Activated naive CD4-positive, alpha-beta T cell treated with Interleukin-2 at 50 U/mL for 16 hours (primary cell): ENCODE measurements at regions not wholly inside any gene's neighbourhood (a gene's known extent, or its start where the extent isn't known, plus 50 kb on each side); places are given as distances from the start of the nearest gene placed in this dataset.
A peak's percentile ranks its signal among the peaks of the same experiment; 100 is the strongest.
"Not testable (repeated sequence)": the region's sequence is repeated elsewhere in the genome, so short reads cannot be mapped to it uniquely, and the experiment has no call there.

Experiments
- DNase-seq: peaks from one replicate; pipeline ENCODE4 v3.0.0-alpha.2; 2020

DNA sequence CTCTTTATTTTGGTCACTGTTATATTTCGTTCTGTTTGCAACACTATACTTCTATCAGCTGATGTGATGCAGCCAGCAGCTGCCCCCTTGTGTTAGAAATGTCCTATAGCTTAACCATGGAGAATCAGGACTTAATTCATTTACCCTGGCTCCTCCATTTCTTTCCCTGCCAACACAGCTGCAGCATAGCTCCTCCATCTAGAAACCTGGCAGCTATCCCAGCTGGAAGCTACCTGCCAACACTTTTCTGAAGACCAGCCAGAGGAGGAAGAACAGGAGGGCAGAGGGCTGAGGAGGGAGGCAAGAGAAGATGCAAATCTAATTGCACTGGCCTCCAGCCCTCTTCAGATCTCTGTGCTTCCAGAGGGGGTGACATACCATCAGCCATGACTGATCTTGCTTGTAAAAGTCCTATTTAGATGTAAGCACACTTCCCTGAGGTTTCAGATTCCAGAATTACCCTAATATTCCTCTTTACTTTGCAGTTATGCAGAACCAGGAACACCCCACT lies 156.8 kb upstream of the TMEM260 start:
- DNase-seq = no peak

DNA sequence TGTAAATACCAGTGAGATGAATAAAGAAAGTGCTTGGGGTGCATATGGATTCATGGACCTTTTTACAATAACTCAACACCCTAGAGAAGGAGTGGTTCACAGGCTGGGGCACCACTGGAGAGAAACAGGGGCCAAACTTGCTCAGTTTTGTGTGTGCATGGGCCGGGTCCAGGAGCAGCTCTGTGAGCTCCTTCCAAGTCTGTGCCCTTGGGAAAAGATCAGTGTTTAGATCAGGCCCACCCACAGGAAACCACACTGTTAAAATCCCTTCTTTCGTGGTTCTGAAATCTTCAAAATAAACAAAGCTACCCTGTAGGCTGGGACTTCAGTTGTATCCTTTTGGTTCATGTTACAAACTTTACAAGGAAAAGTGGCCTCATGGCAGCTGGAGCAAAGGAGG lies 156.1 kb upstream of the TMEM260 start:
- no peak for DNase-seq

DNA sequence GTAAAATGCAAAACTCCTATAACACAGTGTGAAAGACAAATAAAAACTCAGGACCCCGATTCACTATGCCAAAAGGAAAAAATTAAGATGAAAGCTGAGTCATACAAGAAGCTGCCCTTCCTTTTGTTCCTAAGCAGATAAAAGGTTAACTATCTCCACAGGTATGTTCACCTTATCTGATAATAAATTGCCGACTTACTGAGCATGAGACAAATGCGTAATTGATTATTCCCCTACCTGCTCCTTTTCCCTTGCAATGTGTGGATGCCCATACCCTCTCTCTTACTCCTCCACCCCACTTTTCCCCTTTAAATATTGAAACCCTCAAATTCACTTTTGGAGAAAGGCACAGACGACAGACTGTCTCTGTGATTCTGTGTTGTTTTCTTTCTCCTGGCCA lies 148.6 kb upstream of the TMEM260 start:
- DNase-seq = no peak

DNA sequence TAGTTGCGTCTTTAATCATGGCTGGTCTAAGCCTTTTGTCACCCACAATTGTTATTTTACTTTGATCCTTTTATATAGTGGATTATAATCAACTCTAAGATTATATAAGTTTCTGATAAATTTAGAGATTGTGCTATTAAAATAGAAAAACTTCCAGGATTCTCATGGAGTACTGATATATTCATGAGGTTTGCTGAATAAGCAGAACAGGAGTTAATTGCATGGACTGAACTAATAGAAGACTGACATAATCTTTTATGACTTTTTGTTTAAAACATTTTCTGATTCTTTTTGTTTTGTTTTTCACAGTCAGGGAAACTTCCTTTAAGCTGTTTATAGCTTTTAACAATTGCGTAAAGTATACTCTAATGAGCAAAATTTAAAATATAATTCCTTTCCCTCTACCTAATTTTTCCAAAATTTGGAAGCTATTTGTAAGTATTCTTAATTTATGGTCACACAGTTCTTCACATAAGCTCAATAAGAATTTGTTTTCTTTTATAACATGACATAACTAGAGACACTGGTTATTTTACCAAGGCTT lies 129.9 kb upstream of the TMEM260 start:
- DNase-seq = no peak

DNA sequence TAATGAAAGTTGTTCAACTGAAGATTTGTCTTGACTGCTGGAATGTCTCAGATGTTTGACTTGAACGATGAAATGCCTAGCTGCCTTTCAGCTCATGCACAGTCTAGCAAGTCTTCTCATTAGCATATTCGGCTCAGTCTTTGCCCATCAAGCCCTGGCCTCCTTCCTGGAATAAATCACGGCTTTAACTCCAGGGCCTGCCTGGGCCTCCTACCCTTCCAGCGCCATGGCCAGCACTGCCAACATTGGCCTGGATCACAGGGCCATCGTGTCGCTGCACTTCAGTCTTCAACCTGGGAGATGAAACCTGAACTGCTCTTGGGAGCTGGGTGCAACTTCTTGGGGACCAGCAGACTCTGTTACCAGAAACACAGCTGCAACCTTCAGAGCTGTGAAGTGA lies 126.7 kb upstream of the TMEM260 start:
- DNase-seq = no peak

DNA sequence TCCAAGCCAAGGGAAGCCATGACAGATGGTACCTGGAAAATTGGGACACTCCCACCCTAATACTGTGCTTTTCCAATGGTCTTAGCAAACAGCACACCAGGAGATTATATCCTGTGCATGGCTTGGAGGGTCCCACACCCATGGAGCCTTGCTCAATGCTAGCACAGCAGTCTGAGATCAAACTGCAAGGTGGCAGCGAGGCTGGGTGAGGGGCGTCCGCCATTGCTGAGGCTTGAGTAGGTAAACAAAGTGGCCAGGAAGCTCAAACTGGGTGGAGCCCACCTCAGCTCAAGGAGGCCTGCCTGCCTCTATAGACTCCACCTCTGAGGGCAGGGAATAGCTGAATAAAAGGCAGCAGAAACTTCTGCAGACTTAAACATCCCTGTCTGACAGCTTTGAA lies 124.9 kb upstream of the TMEM260 start:
- DNase-seq = not testable (repeated sequence)

DNA sequence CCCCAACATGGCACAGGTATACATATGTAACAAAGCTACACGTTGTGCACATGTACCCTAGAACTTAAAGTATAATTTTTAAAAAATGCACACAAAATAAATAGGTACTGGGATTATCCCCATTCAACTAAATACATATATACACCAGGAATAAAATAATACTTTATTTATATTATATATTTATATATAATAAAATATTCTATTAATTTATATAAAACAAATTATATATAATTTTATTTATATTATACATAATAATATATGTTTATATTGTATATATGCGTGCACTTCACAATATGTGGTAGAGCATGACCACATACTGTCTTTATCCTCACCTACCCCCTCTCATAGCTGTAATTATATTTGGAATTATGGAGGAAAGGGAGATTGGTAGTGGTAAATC lies 119.1 kb upstream of the TMEM260 start:
- no peak for DNase-seq

DNA sequence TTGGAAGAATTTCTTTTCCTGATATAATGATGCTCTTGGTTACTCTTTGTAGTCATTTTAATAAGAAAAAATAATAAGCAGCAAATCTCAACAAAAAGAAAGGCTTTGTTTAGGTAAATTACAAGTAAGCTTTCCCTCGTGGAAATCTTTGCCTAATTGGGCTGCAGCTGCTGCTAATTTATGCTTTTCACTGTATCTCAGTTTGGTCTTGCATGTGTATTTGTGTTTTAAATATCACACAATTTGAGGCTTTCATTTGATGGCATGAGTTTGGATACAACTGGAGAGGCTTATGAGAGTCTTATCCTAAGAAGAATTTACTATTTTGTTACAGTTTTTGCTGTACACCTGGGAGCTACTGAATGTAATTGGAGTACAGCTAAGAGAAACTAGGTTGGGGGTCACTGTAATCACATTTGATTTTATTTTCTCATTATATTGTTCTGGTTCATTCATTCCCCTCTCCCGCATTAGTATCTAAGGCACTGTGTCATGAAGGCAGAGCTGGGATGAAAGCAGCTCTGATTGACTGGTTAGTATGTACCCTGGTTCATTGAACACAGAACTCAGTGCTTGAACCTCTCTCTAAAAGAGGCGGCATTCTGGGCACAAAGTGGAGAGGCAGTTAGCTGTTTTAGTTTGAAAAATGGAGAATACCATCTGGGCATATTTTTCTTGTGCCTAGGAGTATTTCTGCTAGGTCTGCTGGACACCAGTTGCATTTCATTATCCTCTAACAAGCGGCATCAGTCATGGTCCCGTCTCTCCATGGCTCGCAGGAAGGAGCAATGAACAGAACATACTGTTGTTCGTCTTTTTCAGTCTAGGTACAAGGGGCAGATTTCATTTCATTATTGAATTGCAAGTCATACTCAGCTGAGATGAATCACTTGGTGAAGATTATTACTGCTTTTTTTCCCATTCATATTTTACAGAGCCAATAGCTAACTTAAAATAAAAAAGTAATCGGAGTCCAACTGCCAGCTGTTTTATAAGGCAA lies 118.0 kb upstream of the TMEM260 start:
- DNase-seq = no peak

DNA sequence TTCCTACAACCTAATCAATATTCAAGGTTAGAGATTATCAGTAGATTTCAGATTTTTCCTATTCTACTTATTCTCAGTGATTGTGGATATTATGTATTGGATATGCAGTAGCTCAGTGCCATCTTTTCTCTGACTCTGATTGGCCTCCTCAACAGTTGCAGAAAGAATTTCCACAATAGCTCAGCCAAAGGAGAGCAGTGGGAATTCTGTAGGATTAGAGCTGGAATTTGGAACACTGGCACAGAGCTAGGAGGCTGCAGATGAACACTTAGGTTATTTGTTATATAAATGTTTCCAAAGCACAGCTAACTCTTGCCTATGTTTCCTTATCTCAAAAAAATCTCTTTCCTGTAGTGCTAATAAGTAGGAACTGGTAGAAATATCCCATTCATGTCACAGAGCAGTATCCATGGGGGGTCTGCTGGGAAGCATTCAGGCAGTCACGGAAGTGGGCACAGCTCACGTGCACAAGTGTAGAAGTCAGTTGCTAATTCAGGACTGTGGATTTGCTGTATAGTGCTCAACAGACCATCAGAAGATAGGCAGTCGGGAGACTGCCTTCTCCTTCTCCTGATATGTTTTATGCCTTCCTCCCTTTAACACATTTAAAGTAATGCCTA lies 116.2 kb upstream of the TMEM260 start:
- DNase-seq = no peak

DNA sequence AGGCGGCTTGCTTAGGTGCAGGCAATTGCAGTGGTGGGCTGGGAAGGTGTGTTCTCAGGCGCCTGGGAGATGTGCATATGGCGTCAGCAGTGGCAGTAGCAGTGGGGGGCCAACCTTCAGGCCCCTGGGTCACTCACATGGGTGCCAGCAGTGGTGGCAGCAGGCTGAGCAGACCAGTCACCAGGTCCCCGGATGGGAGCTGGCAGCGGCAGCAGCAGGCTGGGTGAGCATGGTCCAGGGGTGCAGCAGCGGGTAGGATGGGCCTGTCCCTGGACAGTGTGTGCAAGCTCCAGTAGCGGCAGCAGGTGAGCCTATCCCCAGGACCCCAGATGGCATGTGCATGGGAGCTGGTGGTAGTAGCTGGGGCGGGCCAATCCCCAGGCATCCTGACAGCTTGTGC lies 108.5 kb upstream of the TMEM260 start:
- DNase-seq = no peak

DNA sequence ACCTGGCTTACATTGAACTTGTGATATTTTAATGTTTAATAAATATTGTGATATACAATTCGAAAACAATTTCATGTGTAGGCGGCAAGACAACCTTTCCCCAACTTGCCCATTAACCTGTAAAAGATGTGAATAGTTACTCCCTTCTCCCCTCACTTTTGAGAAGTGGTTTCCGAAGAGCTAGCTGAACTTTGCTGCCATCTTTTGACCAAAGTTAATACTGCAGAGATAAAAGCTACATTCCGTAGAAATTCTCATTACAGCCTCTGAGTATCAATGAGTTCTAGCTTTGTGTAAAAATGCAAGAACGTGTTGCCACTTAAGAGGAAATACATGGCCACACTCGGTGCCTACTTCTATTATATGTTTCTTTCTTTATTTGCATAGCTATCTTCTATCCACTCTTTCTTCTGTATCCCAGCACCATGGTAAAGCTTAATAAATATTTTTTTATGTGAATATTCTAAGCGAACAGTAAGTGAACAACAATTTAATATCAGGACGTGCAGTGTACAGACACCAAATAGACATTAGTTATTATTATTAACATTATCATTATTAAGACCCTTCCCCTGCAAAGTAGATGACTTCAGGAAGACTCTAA lies 105.1 kb upstream of the TMEM260 start:
- no peak for DNase-seq

DNA sequence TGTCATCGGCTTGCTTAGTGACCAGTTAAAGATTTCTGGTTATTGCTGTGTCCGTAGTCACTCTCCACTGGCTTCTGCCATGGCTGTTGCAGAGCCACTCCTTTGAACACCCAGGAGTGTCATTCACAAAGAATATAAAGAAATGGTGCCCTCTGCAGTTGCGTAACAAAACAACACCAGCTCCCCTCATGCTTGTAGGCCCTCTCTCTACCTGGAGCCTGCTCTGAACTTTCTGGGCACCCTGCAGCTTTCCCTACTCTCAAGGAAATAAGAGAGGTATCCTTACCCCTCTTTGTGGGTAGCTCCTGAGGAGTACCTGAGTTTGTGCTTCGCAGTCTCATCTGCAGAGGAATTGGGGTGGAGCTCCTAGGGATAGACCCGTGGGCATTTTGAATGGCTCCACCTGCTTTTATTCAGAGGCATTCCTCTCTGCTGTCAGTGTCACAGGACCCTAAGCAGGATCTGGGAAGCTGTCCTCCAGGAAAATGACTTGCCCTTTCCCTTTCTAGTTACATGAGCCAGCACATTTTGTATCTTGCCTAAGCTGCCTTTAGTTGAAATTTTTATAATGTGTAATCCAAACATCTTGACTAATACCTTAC lies 97.2 kb upstream of the TMEM260 start:
- DNase-seq = no peak

DNA sequence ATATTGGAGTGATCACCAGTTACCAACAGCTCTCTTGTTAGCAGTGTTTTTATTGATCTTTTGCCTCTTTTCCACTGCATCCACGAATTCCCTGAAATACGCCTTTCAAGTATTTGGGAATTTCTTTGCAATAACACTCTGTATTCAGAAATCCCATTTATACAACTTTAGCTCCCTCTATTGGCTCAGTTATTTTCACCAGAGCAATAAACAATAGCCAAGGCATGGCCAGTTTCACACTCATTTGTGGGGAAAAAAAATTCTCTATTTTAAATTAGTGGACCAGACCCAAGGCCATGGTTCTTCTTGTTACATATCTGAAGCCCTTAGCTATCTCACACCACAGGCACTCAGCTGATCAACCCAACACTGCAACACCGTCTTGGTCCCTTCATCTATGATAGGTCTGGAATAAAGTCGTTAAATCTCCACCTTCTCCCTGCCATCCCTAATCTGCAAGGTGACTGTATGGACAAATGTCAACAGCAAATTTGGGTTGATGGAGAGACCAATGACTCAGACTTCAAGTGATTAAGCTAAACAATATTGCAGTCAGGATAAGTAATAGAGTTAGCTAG lies 92.4 kb upstream of the TMEM260 start:
- DNase-seq = no peak

DNA sequence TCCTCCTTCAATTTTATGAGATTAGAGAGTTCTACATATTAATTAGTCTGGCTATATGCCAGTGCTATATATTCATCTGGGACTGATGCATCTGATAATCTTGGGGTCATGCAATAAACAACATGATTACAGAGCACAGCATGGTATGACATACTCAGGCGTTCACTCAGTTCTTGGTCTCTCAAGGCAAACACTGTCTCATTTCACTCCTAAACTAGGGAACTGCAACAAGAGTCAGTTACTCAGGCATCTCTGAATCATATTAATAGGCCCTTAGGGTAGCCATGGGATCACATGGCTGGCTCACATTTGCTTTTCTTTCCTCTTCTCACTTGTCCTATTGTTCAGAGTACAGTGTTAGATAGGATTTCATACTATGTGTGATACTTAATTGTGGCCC lies 91.8 kb upstream of the TMEM260 start:
- no peak for DNase-seq

DNA sequence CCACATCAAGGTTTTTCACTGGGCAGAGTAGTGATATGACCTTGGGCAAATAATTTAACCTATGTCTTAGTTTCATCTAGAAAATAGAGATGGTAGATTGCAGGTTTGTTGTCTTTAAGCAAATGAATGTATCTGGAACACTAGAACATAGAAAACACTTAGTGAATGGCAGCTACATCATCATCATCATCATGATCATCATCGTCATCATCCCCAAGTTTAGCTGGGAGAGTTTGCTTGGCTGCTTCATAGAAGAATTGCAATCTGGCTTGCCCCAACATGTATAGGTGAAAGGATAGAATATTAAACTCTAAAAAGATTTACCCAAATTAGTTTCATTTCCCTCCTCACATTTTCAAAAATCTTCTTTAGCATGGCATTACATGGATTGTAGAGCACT lies 91.3 kb upstream of the TMEM260 start:
- no peak for DNase-seq

DNA sequence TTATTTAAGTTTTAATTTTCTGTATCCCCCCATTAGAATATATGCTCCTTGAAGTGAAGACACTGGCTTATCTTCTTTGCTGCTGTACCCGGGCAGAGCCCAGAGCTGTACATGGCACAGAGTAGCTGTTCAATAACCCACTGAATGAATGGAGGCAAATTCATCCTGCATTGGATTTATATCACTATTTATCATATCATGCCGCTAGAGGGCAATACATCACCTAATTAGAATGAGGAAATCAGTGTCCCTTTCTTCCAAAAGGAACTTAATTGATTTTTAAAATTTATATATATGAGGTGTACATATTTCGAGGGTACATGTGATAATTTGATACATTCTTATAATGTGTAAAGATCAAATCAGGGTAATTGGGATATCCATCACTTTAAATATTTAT lies 89.2 kb upstream of the TMEM260 start:
- no peak for DNase-seq

DNA sequence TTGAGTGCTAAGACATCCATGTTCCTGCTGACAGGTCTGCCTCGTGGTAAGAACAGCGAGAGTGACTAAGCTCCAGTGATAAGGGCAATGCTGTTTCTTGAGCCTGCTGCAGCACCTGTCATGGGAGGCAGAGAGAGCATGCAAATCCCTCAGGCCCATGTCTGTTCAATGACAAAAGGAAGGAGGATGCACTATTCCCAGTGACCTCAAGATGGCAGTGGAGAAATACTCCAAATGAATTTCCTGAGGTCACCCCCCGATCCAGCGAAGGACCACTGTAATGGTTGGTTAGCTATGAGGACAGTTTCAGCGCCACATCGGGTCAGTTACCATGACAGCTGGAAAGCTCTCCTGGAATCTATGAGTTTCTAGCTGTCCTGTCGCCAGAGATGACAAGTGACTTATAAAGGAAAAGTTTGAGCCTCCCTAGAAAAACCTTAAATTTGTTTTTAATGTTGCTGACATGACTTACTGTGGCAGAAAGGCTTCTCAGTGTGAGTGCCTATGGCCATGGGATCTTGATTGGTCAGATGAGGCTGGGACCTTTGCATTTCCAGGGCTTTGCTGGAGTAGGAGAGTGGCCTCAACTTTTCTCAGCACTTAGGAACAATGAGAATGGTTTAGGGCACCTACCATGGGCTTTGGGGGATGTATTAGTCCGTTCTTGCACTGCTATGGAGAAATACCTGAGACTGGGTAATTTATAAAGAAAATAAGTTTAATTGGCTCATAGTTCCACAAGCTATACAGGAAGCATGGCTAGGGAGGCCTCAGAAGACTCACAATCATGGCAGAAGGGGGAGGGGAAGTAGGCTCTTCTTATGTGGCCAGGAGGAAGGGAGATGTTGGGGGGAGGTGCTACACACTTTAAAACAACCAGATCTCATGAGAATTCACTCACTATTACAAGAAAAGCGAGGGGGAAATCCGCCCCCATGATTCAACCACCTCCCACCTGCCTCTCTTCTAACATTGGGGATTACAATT lies 88.0 kb upstream of the TMEM260 start:
- peak; percentile 5 for DNase-seq

DNA sequence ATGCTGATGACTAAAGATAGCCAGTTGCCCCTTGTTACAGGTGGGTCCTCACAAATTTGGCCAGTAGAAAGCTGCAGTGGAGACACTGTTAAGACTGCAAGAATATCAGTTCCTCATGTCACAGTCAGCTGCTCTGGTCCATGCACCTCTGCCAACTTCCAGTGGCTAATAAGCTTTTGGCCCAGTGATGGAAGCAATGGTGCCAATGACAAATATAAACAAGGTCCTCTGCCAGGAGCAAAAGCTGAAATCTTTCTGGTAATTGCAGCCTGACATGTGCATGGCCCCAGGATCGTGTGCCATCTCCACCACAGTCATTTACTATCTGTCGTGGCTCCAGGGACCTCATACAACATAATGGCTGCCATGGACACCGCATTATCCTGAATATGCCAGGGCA lies 85.4 kb upstream of the TMEM260 start:
- no peak for DNase-seq

DNA sequence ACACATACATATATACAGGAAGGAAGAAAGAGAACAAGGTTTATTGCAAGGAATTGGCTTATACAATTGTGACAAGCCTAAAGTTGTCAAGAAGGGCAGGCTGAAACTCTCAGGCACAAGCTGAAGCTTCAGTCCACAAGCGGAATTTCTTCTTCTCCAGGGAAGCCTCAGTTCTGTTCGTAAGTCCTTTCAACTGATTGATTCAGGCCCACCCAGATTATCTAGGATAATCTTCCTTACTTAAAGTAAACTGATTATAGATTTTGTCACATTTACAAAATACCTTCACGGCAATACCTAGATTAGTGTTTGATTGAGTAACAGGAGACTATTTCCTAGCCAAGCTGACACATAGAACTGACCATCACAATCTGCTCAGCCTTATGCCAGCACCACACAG lies 81.5 kb upstream of the TMEM260 start:
- no peak for DNase-seq

DNA sequence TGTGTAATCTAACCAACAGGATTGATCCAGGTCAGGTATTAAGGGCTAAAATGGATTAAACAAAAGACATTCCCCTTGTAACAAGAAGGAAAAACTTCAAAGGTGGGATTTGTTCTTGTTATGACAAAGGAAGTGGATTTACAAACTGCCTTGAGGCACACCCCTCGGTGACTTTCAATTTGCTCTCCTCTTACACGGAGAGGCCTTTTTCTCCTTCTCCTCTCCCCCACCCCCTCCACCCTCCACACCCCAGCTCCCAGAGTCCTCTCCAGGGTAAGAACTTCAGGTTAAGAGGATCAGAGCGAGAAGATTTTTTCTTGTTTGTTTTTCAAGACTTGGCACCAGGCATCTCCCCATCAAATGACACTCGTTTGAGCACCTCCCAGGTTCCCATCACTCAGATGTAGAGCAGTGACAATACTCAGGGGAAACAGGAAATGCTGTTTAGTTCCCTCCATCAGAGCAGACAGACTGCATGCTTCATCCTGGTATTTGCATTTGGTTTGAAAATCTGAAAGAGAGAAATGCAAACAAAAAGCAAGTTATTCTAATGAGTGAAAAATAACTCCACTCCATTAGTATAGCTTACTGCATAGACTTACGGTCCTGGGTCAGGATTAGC lies 77.6 kb upstream of the TMEM260 start:
- no peak for DNase-seq

DNA sequence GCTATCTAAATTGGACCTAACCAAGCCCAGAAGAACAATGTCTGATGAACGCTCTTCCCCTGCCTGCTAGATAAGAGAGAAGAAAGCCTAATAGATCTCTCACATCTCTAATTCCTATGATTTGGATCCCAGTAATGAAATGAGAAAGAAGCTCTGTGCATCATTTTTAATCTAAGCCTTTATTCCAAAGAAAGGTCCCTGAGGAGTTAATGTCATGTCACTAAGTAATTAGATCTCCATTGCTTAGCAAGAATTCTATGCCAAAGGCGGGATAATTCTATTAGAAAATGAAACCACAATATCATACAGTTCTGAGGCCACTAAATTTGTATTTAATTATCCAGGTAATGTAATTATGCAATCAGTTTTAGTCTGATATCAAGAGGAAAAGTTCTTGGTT lies 74.2 kb upstream of the TMEM260 start:
- no peak for DNase-seq
